ENCODE measurements at regions not wholly inside any gene's neighbourhood (a gene's known extent, or its start where the extent isn't known, plus 50 kb on each side); places are given as distances from the start of the nearest gene placed in this dataset.
"Not testable (repeated sequence)": the region's sequence is repeated elsewhere in the genome, so short reads cannot be mapped to it uniquely, and the experiment has no call there.

DNA sequence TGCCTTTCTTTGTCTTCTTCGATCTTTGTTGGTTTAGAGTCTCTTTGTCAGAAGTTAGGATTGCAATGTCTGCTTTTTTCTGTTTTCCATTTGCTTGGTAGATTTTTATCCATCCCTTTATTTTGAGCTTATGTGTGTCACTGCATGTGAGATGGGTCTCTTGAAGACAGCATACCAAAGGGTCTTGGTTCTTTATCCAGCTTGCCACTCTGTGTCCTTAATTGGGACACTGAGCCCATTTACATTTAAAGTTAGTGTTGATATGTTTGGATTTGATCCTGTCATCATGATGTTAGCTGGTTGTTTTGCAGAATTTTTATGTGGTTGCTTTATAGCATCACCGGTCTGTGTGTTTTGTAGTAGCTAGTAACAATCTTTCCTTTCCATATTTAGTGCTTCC is 107.5 kb upstream of the SKAP2 start:
- TF ChIP-seq, protein P1, sequence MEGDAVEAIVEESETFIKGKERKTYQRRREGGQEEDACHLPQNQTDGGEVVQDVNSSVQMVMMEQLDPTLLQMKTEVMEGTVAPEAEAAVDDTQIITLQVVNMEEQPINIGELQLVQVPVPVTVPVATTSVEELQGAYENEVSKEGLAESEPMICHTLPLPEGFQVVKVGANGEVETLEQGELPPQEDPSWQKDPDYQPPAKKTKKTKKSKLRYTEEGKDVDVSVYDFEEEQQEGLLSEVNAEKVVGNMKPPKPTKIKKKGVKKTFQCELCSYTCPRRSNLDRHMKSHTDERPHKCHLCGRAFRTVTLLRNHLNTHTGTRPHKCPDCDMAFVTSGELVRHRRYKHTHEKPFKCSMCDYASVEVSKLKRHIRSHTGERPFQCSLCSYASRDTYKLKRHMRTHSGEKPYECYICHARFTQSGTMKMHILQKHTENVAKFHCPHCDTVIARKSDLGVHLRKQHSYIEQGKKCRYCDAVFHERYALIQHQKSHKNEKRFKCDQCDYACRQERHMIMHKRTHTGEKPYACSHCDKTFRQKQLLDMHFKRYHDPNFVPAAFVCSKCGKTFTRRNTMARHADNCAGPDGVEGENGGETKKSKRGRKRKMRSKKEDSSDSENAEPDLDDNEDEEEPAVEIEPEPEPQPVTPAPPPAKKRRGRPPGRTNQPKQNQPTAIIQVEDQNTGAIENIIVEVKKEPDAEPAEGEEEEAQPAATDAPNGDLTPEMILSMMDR (optimal IDR thresholded peaks at IDR 0.05 in 1 of 3, IDR thresholded peaks at IDR 0.05 in 1 of 3, conservative IDR thresholded peaks at IDR 0.05 in 1 of 3; ENCODE audit: extremely low read depth in 1 of 3, insufficient read depth in 2 of 3, low read length in 3 of 3): not testable (repeated sequence)
- TF ChIP-seq EZH2 (IDR thresholded peaks at IDR 0.05; ENCODE audit: low read length): not testable (repeated sequence)
